SU-DHL-6 (cell line): ENCODE measurements at regions not wholly inside any gene's neighbourhood (a gene's known extent, or its start where the extent isn't known, plus 50 kb on each side); places are given as distances from the start of the nearest gene placed in this dataset.

Experiments used
- CTCF ChIP-seq: fragments of 200-600 bp; sonication (generic); IDR thresholded peaks from one replicate; pipeline ENCODE4 v1.5.1; 2017; ENCODE audit warnings: antibody characterized with exemption, mild to moderate bottlenecking, low read length, moderate library complexity; ENCODE audit not compliant: insufficient read depth, poor library complexity, severe bottlenecking
- EZH2phosphoT487 ChIP-seq: fragments of 200-600 bp; sonication (generic), shearing (Covaris generic); conservative IDR thresholded peaks from 2 replicates; pipeline ENCODE4 v1.6.1; 2018; ENCODE audit warnings: mild to moderate bottlenecking, antibody characterized with exemption, low read length, moderate library complexity, mixed read lengths

DNA sequence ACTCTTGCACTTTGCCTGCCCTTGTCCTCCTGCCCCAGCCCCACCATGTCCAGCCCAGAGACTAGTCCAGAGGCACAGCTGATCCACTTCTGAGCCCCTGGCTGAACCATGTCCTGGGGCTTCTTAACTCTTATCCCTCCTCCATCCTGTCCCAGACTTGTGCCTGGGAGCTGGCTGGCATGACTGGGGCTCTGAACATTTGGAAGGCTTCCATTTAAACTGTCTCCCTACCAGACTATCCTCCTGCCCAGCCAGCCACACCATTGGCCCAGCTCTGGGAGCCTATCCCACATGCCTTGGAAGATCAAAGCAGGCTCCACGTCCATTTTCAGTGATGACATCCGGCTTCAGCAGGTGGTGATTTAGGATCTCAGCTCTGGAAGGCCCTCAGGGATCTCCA is 57.4 kb downstream of the FAM241B start:
- TF ChIP-seq CTCF (no peak), EZH2phosphoT487 (no peak)
